ENCODE measurements at regions not wholly inside any gene's neighbourhood (a gene's known extent, or its start where the extent isn't known, plus 50 kb on each side); places are given as distances from the start of the nearest gene placed in this dataset.
"Not testable (repeated sequence)": the region's sequence is repeated elsewhere in the genome, so short reads cannot be mapped to it uniquely, and the experiment has no call there.

DNA sequence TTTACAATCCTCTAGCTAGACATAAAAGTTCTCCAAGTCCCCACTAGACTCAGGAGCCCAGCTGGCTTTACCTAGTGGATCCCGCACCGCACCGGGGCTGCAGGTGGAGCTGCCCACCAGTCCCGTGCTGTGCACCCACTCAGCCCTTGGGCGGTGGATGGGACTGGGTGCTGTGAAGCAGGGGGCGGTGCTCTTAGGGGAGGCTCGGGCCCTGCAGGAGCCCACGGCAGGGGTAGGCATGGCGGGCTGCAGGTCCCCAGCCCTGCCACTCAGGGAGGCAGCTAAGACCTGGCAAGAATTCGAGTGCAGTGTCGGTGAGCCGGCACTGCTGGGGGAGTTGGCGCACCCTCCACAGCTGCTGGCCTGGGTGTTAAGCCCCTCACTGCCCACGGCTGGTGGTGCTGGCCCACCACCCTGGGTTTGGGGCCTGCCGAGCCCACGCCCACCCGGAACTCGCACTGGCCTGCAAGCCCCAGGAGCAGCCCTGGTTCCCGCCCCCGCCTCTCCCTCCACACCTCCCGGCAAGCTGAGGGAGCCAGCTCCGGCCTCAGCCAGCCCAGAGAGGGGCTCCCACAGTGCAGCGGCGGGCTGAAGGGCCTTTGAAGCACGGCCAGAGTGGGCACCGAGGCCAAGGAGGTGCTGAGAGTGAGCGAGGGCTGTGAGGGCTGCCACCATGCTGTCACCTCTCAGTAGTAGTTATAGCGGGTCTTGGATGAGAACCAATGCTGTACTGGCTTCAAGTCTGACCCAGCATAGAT, 255.2 kb downstream of the CDH7 start:
- Histone ChIP-seq H3K36me3 (ENCODE audit: control insufficient read depth in 1 of 2, insufficient read depth in 2 of 2, low read length in 2 of 2) (no peaks in the 10 kb centered on the region), H3K27ac (ENCODE audit: low read depth, low read length) (no peak overlapping the region), H3K9me2 (ENCODE audit: insufficient read depth) (no peaks in the 10 kb centered on the region), H4K20me1 (ENCODE audit: insufficient read depth) (no peaks in the 10 kb centered on the region), H3K4me2 (ENCODE audit: low read length) (no peak overlapping the region), H2AFZ (ENCODE audit: low read depth, low read length, poor library complexity, severe bottlenecking) (no peak overlapping the region), H3K27me3 (ENCODE audit: insufficient read depth, low read length) (no peaks in the 10 kb centered on the region), H3K4me1 (ENCODE audit: control insufficient read depth in 1 of 2, insufficient read depth in 2 of 2, low read length in 2 of 2) (no peaks in the 10 kb centered on the region), H3K9ac (ENCODE audit: low read length) (no peak overlapping the region), H3K9me3 (ENCODE audit: control insufficient read depth in 1 of 2, insufficient read depth in 1 of 2, low read depth in 1 of 2, low read length in 2 of 2) (peaks cover 5 to 27% of the 10 kb centered on the region in 2 experiments; a peak in 2 of 4 replicates), H3K4me3 (replicated peaks in 1 of 2; ENCODE audit: low read depth in 1 of 2, low read length in 2 of 2) (no peak overlapping the region), H3K79me2 (ENCODE audit: insufficient read depth, low read length) (no peaks in the 10 kb centered on the region)
- ChIA-PET CTCF (no interaction called here), RAD21 (ENCODE audit: low non-redundant PET in 1 of 2, low total read pairs in 2 of 2, uncharacterized antibody in 2 of 2, unreplicated experiment in 2 of 2) (no interaction called here), POLR2A (no interaction called here)
- no TSS peak for BruUV-seq (replicated peaks)
- DNase-seq (ENCODE audit: low read depth, low spot score): no peak
- intact Hi-C loops (cut with micrococcal nuclease): no loop called here
- no peak for ATAC-seq
- no peak for TF ChIP-seq ZBTB33 (IDR thresholded peaks at IDR 0.05; ENCODE audit: extremely low read depth, insufficient replicate concordance, low read length)
- no peak for TF ChIP-seq CEBPB (IDR thresholded peaks at IDR 0.05; ENCODE audit: low read depth)
- TF ChIP-seq CTCF (IDR thresholded peaks at IDR 0.05 in 2 of 3, conservative IDR thresholded peaks at IDR 0.05 in 1 of 3; ENCODE audit: borderline replicate concordance in 1 of 3, insufficient read depth in 1 of 3, low read depth in 2 of 3, low read length in 2 of 3): no peak
- TF ChIP-seq YY1 (IDR thresholded peaks at IDR 0.05; ENCODE audit: extremely low read depth, insufficient replicate concordance, low read depth, low read length): no peak
- no peak for TF ChIP-seq SP1 (IDR thresholded peaks at IDR 0.05; ENCODE audit: low read depth)
- no peak for TF ChIP-seq ELF1 (IDR thresholded peaks at IDR 0.05; ENCODE audit: borderline replicate concordance, low read depth)
- no peak for TF ChIP-seq ZNF274 (IDR thresholded peaks at IDR 0.05; ENCODE audit: low read depth, low read length)
- TF ChIP-seq POLR2AphosphoS5 (IDR thresholded peaks at IDR 0.05; ENCODE audit: low read depth, low read length): no peak
- no peak for TF ChIP-seq CBX3 (IDR thresholded peaks at IDR 0.05; ENCODE audit: low read depth)
- no peak for TF ChIP-seq EZH2phosphoT487 (IDR thresholded peaks at IDR 0.05; ENCODE audit: borderline replicate concordance)

GRCh38 chr18:65998971-65999700, 248.3 kb downstream of the CDH7 start:
- H3K9me2 ChIP-seq (ENCODE audit: insufficient read depth); H3K36me3 ChIP-seq (ENCODE audit: control insufficient read depth in 1 of 2, insufficient read depth in 2 of 2, low read length in 2 of 2); H3K9ac ChIP-seq (ENCODE audit: low read length); H3K4me2 ChIP-seq (ENCODE audit: low read length); H3K79me2 ChIP-seq (ENCODE audit: insufficient read depth, low read length); RAD21 ChIA-PET (ENCODE audit: low non-redundant PET in 1 of 2, low total read pairs in 2 of 2, uncharacterized antibody in 2 of 2, unreplicated experiment in 2 of 2); intact Hi-C loops (cut with micrococcal nuclease); BruUV-seq (replicated peaks); POLR2A ChIA-PET; H2AFZ ChIP-seq (ENCODE audit: low read depth, low read length, poor library complexity, severe bottlenecking); H3K4me3 ChIP-seq (replicated peaks in 1 of 2; ENCODE audit: low read depth in 1 of 2, low read length in 2 of 2); H4K20me1 ChIP-seq (ENCODE audit: insufficient read depth); DNase-seq (ENCODE audit: low read depth, low spot score); ATAC-seq; H3K27me3 ChIP-seq (ENCODE audit: insufficient read depth, low read length); H3K27ac ChIP-seq (ENCODE audit: low read depth, low read length); H3K4me1 ChIP-seq (ENCODE audit: control insufficient read depth in 1 of 2, insufficient read depth in 2 of 2, low read length in 2 of 2); CTCF ChIA-PET: not testable (repeated sequence)
- peaks cover 4 to 19% of the 10 kb centered on the region in 2 experiments; a peak in 2 of 4 replicates for H3K9me3 ChIP-seq (ENCODE audit: control insufficient read depth in 1 of 2, insufficient read depth in 1 of 2, low read depth in 1 of 2, low read length in 2 of 2)

All from HCT116 (cell line).